GM23248 (cell line): ENCODE measurements at regions not wholly inside any gene's neighbourhood (a gene's known extent, or its start where the extent isn't known, plus 50 kb on each side); places are given as distances from the start of the nearest gene placed in this dataset.

Source experiments
- DNase-seq: peaks from one replicate; pipeline ENCODE4 v3.0.0-alpha.2; 2015
- H2AFZ ChIP-seq: fragments of 200-600 bp; sonication (generic); 2 replicates; pipeline ENCODE4 v1.6.1; 2016; ENCODE audit warnings: antibody characterized with exemption
- H3F3A ChIP-seq: fragments of 200-600 bp; sonication (generic); 2 replicates; pipeline ENCODE4 v1.6.1; 2016; ENCODE audit warnings: mild to moderate bottlenecking, antibody characterized with exemption, mixed run types; ENCODE audit not compliant: insufficient read depth
- H3K27ac ChIP-seq: fragments of 200-600 bp; sonication (generic); 2 replicates; pipeline ENCODE4 v1.5.1; 2016; ENCODE audit warnings: mild to moderate bottlenecking
- H3K27me3 ChIP-seq: fragments of 200-600 bp; sonication (generic); replicated peaks from 2 replicates; pipeline ENCODE4 v1.6.1; 2016; ENCODE audit warnings: mild to moderate bottlenecking; ENCODE audit not compliant: insufficient read depth
- H3K36me3 ChIP-seq: fragments of 200-600 bp; sonication (generic); 2 replicates; pipeline ENCODE4 v1.6.1; 2016; ENCODE audit warnings: low read depth, mild to moderate bottlenecking
- H3K4me1 ChIP-seq: fragments of 200-600 bp; sonication (generic); 2 replicates; pipeline ENCODE4 v1.6.1; 2016; ENCODE audit warnings: mild to moderate bottlenecking; ENCODE audit not compliant: insufficient read depth
- H3K4me2 ChIP-seq: fragments of 200-600 bp; sonication (generic); one replicate; pipeline ENCODE4 v1.6.1; 2016; ENCODE audit warnings: mild to moderate bottlenecking; ENCODE audit not compliant: unreplicated experiment
- H3K4me3 ChIP-seq: fragments of 200-600 bp; sonication (generic); 2 replicates; pipeline ENCODE4 v1.5.1; 2016; ENCODE audit warnings: mild to moderate bottlenecking
- H3K79me2 ChIP-seq: fragments of 200-600 bp; sonication (generic); 2 replicates; pipeline ENCODE4 v1.6.1; 2016; ENCODE audit warnings: mild to moderate bottlenecking; ENCODE audit not compliant: insufficient read depth
- H3K9ac ChIP-seq: fragments of 200-600 bp; sonication (generic); 2 replicates; pipeline ENCODE4 v1.6.1; 2016; ENCODE audit warnings: mild to moderate bottlenecking
- H3K9me2 ChIP-seq: fragments of 200-600 bp; sonication (generic); 2 replicates; pipeline ENCODE4 v1.6.1; 2016; ENCODE audit warnings: mixed run types, mild to moderate bottlenecking, moderate library complexity; ENCODE audit not compliant: insufficient read depth
- H3K9me3 ChIP-seq: fragments of 200-600 bp; sonication (generic); one replicate; pipeline ENCODE4 v1.6.1; 2017; ENCODE audit warnings: low read depth
- H4K20me1 ChIP-seq: fragments of 200-600 bp; sonication (generic); 2 replicates; pipeline ENCODE4 v1.6.0; 2016; ENCODE audit not compliant: insufficient read depth
- EZH2 ChIP-seq: fragments of 200-600 bp; sonication (generic); IDR thresholded peaks from 2 replicates; pipeline ENCODE4 v1.6.1; 2018; ENCODE audit warnings: antibody characterized with exemption, mild to moderate bottlenecking; ENCODE audit not compliant: insufficient read depth, poor library complexity, severe bottlenecking
- EZH2phosphoT487 ChIP-seq: fragments of 200-600 bp; sonication (generic); IDR thresholded peaks from 2 replicates; pipeline ENCODE4 v1.6.1; 2018; ENCODE audit warnings: antibody characterized with exemption, moderate library complexity, mild to moderate bottlenecking, low read depth; ENCODE audit not compliant: insufficient read depth
- WGBS, 2 experiments: methylation state at CpG; one replicate each; pipeline ENCODE4 v1.1.6; 2015 to 2017; ENCODE audit warnings: low lambda C conversion rate in 2 of 2, low coverage in 1 of 2; ENCODE audit errors: missing lambda C conversion rate in 2 of 2; 5-methylcytosine and 5-hydroxymethylcytosine counted together
- in situ Hi-C: fragments of 300-500 bp; cut with MboI; formaldehyde crosslinking; loops from 2 replicates; pipeline ENCODE4 v1.15.0; 2020

- 64 to 68% methylated on average over 2 of the region's 2 CpGs for WGBS, 2 experiments
- DNase-seq: no peak
- H3K79me2 ChIP-seq: no peaks in the 10 kb centered on the region
- no peak overlapping the region for H2AFZ ChIP-seq
- no peaks in the 10 kb centered on the region for H3K4me1 ChIP-seq
- H3F3A ChIP-seq: no peaks in the 10 kb centered on the region
- H3K9me2 ChIP-seq: no peaks in the 10 kb centered on the region; the same call in 1 of the 2 replicates
- no peak overlapping the region for H3K9ac ChIP-seq
- H3K27me3 ChIP-seq: no peaks in the 10 kb centered on the region
- in situ Hi-C loops: no loop called here
- no peak overlapping the region for H3K4me2 ChIP-seq
- no peaks in the 10 kb centered on the region for H3K9me3 ChIP-seq
- no peaks in the 10 kb centered on the region for H4K20me1 ChIP-seq
- TF ChIP-seq EZH2: no peak
- TF ChIP-seq EZH2phosphoT487: no peak
- H3K4me3 ChIP-seq: no peak overlapping the region
- no peaks in the 10 kb centered on the region for H3K36me3 ChIP-seq
- no peak overlapping the region for H3K27ac ChIP-seq
Measured at GRCh38 chr13:48851707-48852106, 124.0 kb upstream of the FNDC3A start.

DNA sequence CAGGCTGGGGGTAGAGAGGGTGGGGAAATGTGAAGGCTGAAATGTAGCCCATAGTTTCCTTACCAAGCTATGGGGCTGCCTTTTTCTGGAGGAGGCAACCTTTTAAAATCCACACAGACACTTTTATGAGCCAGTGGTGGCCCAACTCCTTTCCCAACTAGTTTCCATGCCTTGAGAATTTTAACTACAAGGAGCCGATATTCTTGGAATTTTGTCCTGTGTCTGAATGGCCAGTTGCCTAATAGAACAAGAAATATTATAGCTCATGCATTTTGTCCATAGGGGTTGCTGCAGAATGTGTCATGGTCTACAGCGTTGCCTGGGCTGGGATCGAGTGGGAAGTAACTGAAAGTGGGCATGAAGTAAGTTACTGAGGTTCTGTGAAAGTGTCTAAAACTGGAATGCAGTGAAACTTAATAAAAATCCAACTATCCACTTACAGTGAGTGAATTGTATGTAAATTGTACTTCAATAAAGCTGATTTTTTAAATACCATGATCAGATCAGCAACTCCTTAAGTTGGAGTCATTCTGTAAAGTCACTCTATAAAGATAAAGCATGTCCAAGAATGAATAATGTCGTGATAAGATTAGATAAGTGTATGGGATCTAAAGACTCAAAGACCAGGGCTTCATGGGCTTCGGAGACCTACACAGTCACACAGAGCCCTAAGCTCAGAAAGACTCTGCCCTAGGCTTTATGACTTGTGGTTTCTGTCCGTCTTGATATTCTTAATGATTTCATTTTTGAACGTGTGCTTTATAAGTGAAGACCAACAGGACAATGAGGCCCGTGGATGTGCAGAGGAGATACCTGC, 122.6 kb upstream of the FNDC3A start:
- TF ChIP-seq EZH2 (no peak), EZH2phosphoT487 (no peak)
- WGBS, 2 experiments: 84 to 87% methylated on average over 8 of the region's 8 CpGs
- Histone ChIP-seq H3K4me3 (no peak overlapping the region), H3K4me1 (no peaks in the 10 kb centered on the region), H3K27me3 (no peaks in the 10 kb centered on the region), H4K20me1 (no peaks in the 10 kb centered on the region), H3K9me3 (no peaks in the 10 kb centered on the region), H3K4me2 (no peak overlapping the region), H2AFZ (no peak overlapping the region), H3K27ac (no peak overlapping the region), H3F3A (no peaks in the 10 kb centered on the region), H3K79me2 (no peaks in the 10 kb centered on the region), H3K9me2 (no peaks in the 10 kb centered on the region; the same call in 1 of the 2 replicates), H3K36me3 (no peaks in the 10 kb centered on the region), H3K9ac (no peak overlapping the region)
- in situ Hi-C loops: no loop called here
- no peak for DNase-seq

DNA sequence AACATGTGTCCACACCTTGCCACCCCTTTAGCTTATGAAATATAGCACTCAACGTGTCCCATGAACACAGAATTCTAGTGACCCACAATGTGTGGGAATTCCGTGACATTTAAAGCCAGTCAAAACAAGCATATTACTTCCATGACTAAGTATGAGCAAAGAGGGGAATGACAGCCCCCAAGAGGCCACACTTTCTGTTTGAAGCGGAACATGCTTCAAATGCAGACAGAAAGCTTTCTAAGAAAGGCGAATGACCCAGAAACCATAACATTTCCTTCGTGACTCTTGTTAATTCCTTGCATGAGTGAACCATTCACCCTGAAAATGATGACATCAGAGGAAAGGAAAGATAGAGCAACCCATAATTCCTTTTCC, 122.0 kb upstream of the FNDC3A start:
- Histone ChIP-seq H3K4me1 (no peaks in the 10 kb centered on the region), H4K20me1 (no peaks in the 10 kb centered on the region), H3K4me2 (no peak overlapping the region), H3K79me2 (no peaks in the 10 kb centered on the region), H3K27ac (no peak overlapping the region), H3K9ac (no peak overlapping the region), H3K9me3 (no peaks in the 10 kb centered on the region), H3K9me2 (no peaks in the 10 kb centered on the region; the same call in 1 of the 2 replicates), H3K27me3 (no peaks in the 10 kb centered on the region), H3K36me3 (no peaks in the 10 kb centered on the region), H3K4me3 (no peak overlapping the region), H2AFZ (no peak overlapping the region), H3F3A (no peaks in the 10 kb centered on the region)
- TF ChIP-seq EZH2phosphoT487 (no peak), EZH2 (no peak)
- WGBS, 2 experiments: 54 to 56% methylated on average over 5 of the region's 5 CpGs
- DNase-seq: peak; percentile 20
- in situ Hi-C loops: no loop called here

DNA sequence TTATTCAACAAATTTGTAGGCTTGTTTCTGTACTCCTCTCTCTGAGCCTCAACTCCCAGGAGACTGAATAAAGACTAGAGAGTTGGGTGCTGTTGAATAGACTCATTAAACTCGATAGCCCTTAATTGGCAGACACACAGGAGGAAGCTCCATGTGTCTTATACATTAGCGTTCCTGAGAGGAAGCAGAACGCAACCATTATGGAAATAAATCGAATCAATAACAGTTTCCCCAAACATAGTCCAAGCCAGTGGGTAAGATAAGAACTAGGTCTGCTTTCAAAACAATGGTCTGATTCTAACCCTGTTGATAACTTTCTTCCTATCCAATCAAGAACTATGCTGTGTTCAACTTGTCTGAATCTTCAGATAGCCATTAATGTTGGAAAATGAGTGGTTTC, 118.1 kb upstream of the FNDC3A start:
- no peaks in the 10 kb centered on the region; the same call in 1 of the 2 replicates for H3K9me2 ChIP-seq
- no peak for DNase-seq
- no peaks in the 10 kb centered on the region for H3K4me1 ChIP-seq
- no peak for TF ChIP-seq EZH2
- no peak for TF ChIP-seq EZH2phosphoT487
- no peaks in the 10 kb centered on the region for H3K27me3 ChIP-seq
- H3K4me2 ChIP-seq: no peak overlapping the region
- no peaks in the 10 kb centered on the region for H3K9me3 ChIP-seq
- 90 to 95% methylated on average over 4 of the region's 4 CpGs for WGBS, 2 experiments
- H4K20me1 ChIP-seq: no peaks in the 10 kb centered on the region
- H3K4me3 ChIP-seq: no peak overlapping the region
- H3K79me2 ChIP-seq: no peaks in the 10 kb centered on the region
- in situ Hi-C loops: no loop called here
- H3K27ac ChIP-seq: no peak overlapping the region
- H3K36me3 ChIP-seq: no peaks in the 10 kb centered on the region
- H3F3A ChIP-seq: no peaks in the 10 kb centered on the region
- H3K9ac ChIP-seq: no peak overlapping the region
- H2AFZ ChIP-seq: no peak overlapping the region
